ENCODE measurements at regions not wholly inside any gene's neighbourhood (a gene's known extent, or its start where the extent isn't known, plus 50 kb on each side); places are given as distances from the start of the nearest gene placed in this dataset.

DNA sequence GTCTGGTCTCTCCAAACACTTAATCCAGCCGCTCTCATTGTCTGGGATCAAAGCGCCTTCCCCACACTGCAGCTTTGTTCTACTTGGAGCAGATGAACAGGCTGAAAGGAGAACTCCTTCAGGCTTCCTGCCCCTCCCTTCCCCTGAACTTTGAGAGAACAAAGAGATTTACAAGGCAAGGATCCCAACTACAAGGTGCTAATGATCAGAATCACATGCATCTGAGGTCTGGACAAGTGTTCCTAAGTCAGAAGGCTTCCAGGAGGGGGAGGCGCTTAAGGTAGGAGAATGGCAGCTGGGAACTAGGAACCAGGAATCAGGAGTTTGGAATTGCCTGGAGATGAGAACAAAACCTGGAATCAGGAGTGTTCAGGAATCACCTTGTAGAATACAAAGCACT is 606.3 kb upstream of the CDH11 start:
- H3K4me3 Mint-ChIP-seq: peak overlapping the region; percentile 28
- no peaks in the 10 kb centered on the region for H3K27me3 Mint-ChIP-seq (ENCODE audit: low read depth)
- H3K27ac Mint-ChIP-seq (ENCODE audit: unreplicated experiment): peak overlapping the region; percentile 97
- peaks cover 3% of the 10 kb centered on the region for H3K9me3 Mint-ChIP-seq
- no peak for TF ChIP-seq CTCF (conservative IDR thresholded peaks at IDR 0.05)
- DNase-seq (ENCODE audit: low read depth, low spot score): peak; percentile 23
- no peaks in the 10 kb centered on the region for H3K36me3 Mint-ChIP-seq (ENCODE audit: low read depth)
- H3K4me1 Mint-ChIP-seq: peaks cover 23% of the 10 kb centered on the region

GRCh38 chr16:65727534-65728137 is 605.8 kb upstream of the CDH11 start:
- Mint-ChIP-seq H3K27ac (ENCODE audit: unreplicated experiment) (no peak overlapping the region), H3K4me1 (peaks cover 21% of the 10 kb centered on the region)

GRCh38 chr16:65725156-65725845 is 603.4 kb upstream of the CDH11 start:
- H3K4me1 Mint-ChIP-seq: peaks cover 21% of the 10 kb centered on the region
- H3K27ac Mint-ChIP-seq (ENCODE audit: unreplicated experiment): no peak overlapping the region
- H3K36me3 Mint-ChIP-seq (ENCODE audit: low read depth): no peaks in the 10 kb centered on the region
- TF ChIP-seq CTCF (conservative IDR thresholded peaks at IDR 0.05): no peak
- no peak overlapping the region for H3K4me3 Mint-ChIP-seq
- DNase-seq (ENCODE audit: low read depth, low spot score): no peak
- no peaks in the 10 kb centered on the region for H3K9me3 Mint-ChIP-seq
- H3K27me3 Mint-ChIP-seq (ENCODE audit: low read depth): no peaks in the 10 kb centered on the region

More at GRCh38 chr16:65727534-65728137, 605.8 kb upstream of the CDH11 start:
- Mint-ChIP-seq H3K4me3 (peak overlapping the region; percentile 6), H3K9me3 (peaks cover 3% of the 10 kb centered on the region), H3K36me3 (ENCODE audit: low read depth) (no peaks in the 10 kb centered on the region), H3K27me3 (ENCODE audit: low read depth) (no peaks in the 10 kb centered on the region)
- DNase-seq (ENCODE audit: low read depth, low spot score): no peak
- no peak for TF ChIP-seq CTCF (conservative IDR thresholded peaks at IDR 0.05)

DNA sequence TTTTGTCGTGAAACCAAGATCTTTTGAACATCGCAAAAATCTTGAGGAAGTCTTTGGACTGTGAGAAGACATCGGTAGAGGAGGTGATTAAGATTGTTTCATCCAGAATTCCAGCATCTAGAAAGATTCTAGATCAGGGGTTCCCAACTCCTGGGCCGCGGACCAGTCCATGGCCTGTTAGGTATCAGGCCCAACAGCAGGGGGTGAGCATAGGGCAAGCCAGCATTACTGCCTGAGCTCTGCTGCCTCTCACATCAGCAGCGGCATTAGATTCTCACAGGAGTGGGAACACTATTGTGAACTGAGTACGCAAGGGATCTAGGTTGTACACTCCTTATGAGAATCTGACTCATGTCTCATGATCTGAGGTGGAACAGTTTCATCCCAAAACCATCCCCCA is 600.6 kb upstream of the CDH11 start:
- peaks cover 6% of the 10 kb centered on the region for H3K4me1 Mint-ChIP-seq
- no peak for TF ChIP-seq CTCF (conservative IDR thresholded peaks at IDR 0.05)
- H3K27ac Mint-ChIP-seq (ENCODE audit: unreplicated experiment): no peak overlapping the region
- H3K9me3 Mint-ChIP-seq: no peaks in the 10 kb centered on the region
- no peaks in the 10 kb centered on the region for H3K36me3 Mint-ChIP-seq (ENCODE audit: low read depth)
- no peak overlapping the region for H3K4me3 Mint-ChIP-seq
- peaks cover 2% of the 10 kb centered on the region for H3K27me3 Mint-ChIP-seq (ENCODE audit: low read depth)
- DNase-seq (ENCODE audit: low read depth, low spot score): no peak

DNA sequence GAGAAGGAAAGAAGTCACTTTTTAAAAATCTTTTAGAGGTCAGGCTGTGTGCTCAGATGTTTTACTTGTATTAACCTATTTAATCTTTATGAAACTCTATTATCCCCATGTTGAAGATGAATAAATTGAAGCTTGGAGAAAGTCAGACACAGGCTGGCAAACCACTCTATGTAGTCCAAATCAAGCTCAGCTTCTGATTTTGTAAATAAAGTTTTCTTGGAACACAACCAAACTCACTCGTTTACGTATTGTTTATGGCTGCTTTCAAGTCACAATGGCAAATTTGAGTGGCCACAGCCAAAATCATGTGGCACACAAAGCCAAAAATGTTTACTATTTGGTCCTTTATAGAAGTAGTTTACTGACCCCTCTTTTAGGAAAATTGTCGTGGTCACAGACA is 596.0 kb upstream of the CDH11 start:
- H3K4me3 Mint-ChIP-seq: no peak overlapping the region
- DNase-seq (ENCODE audit: low read depth, low spot score): no peak
- H3K27ac Mint-ChIP-seq (ENCODE audit: unreplicated experiment): no peak overlapping the region
- H3K27me3 Mint-ChIP-seq (ENCODE audit: low read depth): peaks cover 5% of the 10 kb centered on the region
- no peaks in the 10 kb centered on the region for H3K36me3 Mint-ChIP-seq (ENCODE audit: low read depth)
- no peak for TF ChIP-seq CTCF (conservative IDR thresholded peaks at IDR 0.05)
- no peaks in the 10 kb centered on the region for H3K4me1 Mint-ChIP-seq
- H3K9me3 Mint-ChIP-seq: no peaks in the 10 kb centered on the region
